ENCODE measurements at regions not wholly inside any gene's neighbourhood (a gene's known extent, or its start where the extent isn't known, plus 50 kb on each side); places are given as distances from the start of the nearest gene placed in this dataset.

DNA sequence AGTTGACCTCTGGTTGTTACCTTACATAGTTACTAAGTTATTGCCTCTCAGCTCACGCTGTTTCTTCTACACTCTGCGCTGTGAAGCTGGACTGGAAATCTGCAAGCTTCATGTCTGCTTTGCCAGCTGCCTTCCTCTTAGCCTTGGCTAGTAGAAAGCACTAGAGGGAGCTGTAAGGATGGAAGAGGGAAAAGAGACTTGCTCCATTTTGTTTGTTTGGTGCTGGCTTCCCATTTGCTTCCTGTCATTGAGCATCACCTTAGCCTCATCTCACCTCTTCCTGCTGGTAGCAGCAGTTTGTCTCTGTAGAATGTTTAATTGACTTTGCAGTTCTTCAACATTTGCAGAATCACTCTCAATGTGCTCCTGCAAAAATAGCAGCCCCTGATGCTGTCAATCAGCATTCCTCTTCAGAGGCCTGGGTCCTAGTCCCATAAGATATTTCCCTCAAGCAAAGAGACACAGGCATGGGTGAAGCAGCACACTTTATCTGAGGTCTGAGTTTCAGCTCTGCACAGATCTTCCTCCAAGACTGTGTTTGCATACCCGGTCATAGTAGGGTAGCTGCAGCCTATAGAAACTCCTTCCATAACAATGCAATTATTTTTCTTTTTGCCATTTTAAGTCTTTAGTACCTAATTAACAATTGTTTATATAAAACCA is 302.2 kb upstream of the EPHA7 start:
- TF ChIP-seq CTBP1 (IDR thresholded peaks at IDR 0.05; ENCODE audit: borderline replicate concordance) (no peak), ZNF384 (IDR thresholded peaks at IDR 0.05) (no peak)
